ENCODE measurements at regions not wholly inside any gene's neighbourhood (a gene's known extent, or its start where the extent isn't known, plus 50 kb on each side); places are given as distances from the start of the nearest gene placed in this dataset.

DNA sequence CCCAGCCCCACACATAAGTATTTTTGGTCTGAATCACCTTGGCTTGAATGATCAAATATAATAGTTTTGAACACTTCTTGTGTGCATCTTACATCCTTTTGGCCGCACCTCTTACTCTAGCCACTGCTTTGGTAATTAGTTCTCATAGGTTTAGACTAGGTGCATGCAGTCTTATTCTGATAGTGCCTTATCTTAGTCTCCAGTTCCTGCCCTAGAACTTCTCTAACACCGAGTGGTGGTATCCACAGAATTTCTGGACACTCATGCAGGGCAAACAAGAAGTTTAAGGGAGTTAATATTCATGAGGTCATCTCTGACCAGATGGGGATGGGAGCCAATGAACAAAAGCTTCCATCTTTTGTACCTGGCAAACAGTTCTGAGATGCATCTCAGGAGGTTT lies 77.5 kb upstream of the AKIRIN2 start:
- Histone ChIP-seq H3K36me3 (ENCODE audit: control insufficient read depth in 2 of 2, extremely low read depth in 1 of 2, insufficient read depth in 2 of 2, low read length in 2 of 2) (no peaks in the 10 kb centered on the region), H3K9ac (replicated peaks; ENCODE audit: extremely low read depth, insufficient read depth, low read length) (no peak overlapping the region), H4K20me1 (replicated peaks; ENCODE audit: control insufficient read depth, extremely low read depth, insufficient read depth, low read length) (no peaks in the 10 kb centered on the region), H2AFZ (ENCODE audit: low read depth, low read length) (no peak overlapping the region), H3K27ac (ENCODE audit: insufficient read depth, low read depth, low read length) (no peak overlapping the region), H3K79me2 (ENCODE audit: control insufficient read depth, insufficient read depth, low read length) (no peaks in the 10 kb centered on the region), H3K4me3 (replicated peaks in 1 of 3; ENCODE audit: insufficient read depth in 1 of 3, low read depth in 1 of 3, low read length in 3 of 3) (no peak overlapping the region), H3K27me3 (ENCODE audit: control insufficient read depth in 2 of 2, insufficient read depth in 2 of 2, low read length in 2 of 2) (peaks cover 2 to 10% of the 10 kb centered on the region in 2 experiments), H3K9me3 (replicated peaks; ENCODE audit: control insufficient read depth, insufficient read depth, low read length) (no peaks in the 10 kb centered on the region), H3K9me1 (replicated peaks; ENCODE audit: control insufficient read depth, extremely low read depth, insufficient read depth, low read length) (no peaks in the 10 kb centered on the region), H3K4me2 (ENCODE audit: insufficient read depth, low read length) (no peak overlapping the region), H3K4me1 (ENCODE audit: control insufficient read depth, extremely low read depth, insufficient read depth, low read length) (no peaks in the 10 kb centered on the region)
- DNase-seq (ENCODE audit: low read depth, low spot score): no peak
- BruUV-seq (replicated peaks): no TSS peak
- intact Hi-C loops (cut with micrococcal nuclease) (no loop called here), dilution Hi-C loops (cut with MboI; ENCODE audit: extremely low pct_ligation_motif_present, low sequenced_read_pairs) (no loop called here)
- FAIRE-seq: no peak
- ChIA-PET POLR2A (no interaction called here), CTCF (no interaction called here)
- TF ChIP-seq JUN (IDR thresholded peaks at IDR 0.05; ENCODE audit: borderline replicate concordance, insufficient read depth, insufficient read length, low read depth) (no peak), EZH2 (IDR thresholded peaks at IDR 0.05; ENCODE audit: borderline replicate concordance, low read depth, low read length, severe bottlenecking) (no peak), POLR2A (IDR thresholded peaks at IDR 0.05; ENCODE audit: low read depth, low read length) (no peak), GATA2 (IDR thresholded peaks at IDR 0.05; ENCODE audit: insufficient read depth, insufficient read length, low read depth, low read length) (no peak), CTCF (IDR thresholded peaks at IDR 0.05; ENCODE audit: extremely low read depth in 1 of 2, insufficient read depth in 1 of 2, low read depth in 1 of 2, low read length in 2 of 2) (no peak), MYC (IDR thresholded peaks at IDR 0.05; ENCODE audit: low read depth, low read length) (no peak), POLR2AphosphoS5 (IDR thresholded peaks at IDR 0.05; ENCODE audit: insufficient read depth, low read depth, low read length) (no peak), FOS (IDR thresholded peaks at IDR 0.05; ENCODE audit: borderline replicate concordance, insufficient read depth, low read length) (no peak)
- TF ChIP-seq, protein P1, sequence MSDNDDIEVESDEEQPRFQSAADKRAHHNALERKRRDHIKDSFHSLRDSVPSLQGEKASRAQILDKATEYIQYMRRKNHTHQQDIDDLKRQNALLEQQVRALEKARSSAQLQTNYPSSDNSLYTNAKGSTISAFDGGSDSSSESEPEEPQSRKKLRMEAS (IDR thresholded peaks at IDR 0.05; ENCODE audit: insufficient read depth, insufficient read length): no peak
